ENCODE measurements at regions not wholly inside any gene's neighbourhood (a gene's known extent, or its start where the extent isn't known, plus 50 kb on each side); places are given as distances from the start of the nearest gene placed in this dataset.
"Not testable (repeated sequence)": the region's sequence is repeated elsewhere in the genome, so short reads cannot be mapped to it uniquely, and the experiment has no call there.

- no peak for DNase-seq (ENCODE audit: low read depth, low spot score)
- no peak overlapping the region for H3K4me3 ChIP-seq (ENCODE audit: low read depth, low read length)
- TF ChIP-seq CTCF (IDR thresholded peaks at IDR 0.05; ENCODE audit: low read depth, low read length), result no peak
- in situ Hi-C loops (cut with HindIII; ENCODE audit: low sequenced_read_pairs), result no loop called here
Observed at GRCh38 chrX:139388254-139388653, 142.3 kb upstream of the F9 start.

- no peak for DNase-seq (ENCODE audit: low read depth, low spot score)
- no peak for TF ChIP-seq CTCF (IDR thresholded peaks at IDR 0.05; ENCODE audit: low read depth, low read length)
- in situ Hi-C loops (cut with HindIII; ENCODE audit: low sequenced_read_pairs), result no loop called here
Observed at GRCh38 chrX:139382529-139382928, 148.0 kb upstream of the F9 start.

GRCh38 chrX:139376547-139376946 lies 154.0 kb upstream of the F9 start:
- H3K4me3 ChIP-seq (ENCODE audit: low read depth, low read length); DNase-seq (ENCODE audit: low read depth, low spot score); in situ Hi-C loops (cut with HindIII; ENCODE audit: low sequenced_read_pairs): not testable (repeated sequence)

More at GRCh38 chrX:139382529-139382928, 148.0 kb upstream of the F9 start:
- no peak overlapping the region for H3K4me3 ChIP-seq (ENCODE audit: low read depth, low read length)

GRCh38 chrX:139360356-139360755 lies 170.2 kb upstream of the F9 start:
- in situ Hi-C loops (cut with HindIII; ENCODE audit: low sequenced_read_pairs), result no loop called here
- DNase-seq (ENCODE audit: low read depth, low spot score), result no peak
- no peak overlapping the region for H3K4me3 ChIP-seq (ENCODE audit: low read depth, low read length)
- no peak for TF ChIP-seq CTCF (IDR thresholded peaks at IDR 0.05; ENCODE audit: low read depth, low read length)

GRCh38 chrX:139342594-139342991 lies 187.9 kb upstream of the F9 start:
- H3K4me3 ChIP-seq (ENCODE audit: low read depth, low read length); in situ Hi-C loops (cut with HindIII; ENCODE audit: low sequenced_read_pairs); DNase-seq (ENCODE audit: low read depth, low spot score): not testable (repeated sequence)

GRCh38 chrX:139341855-139342593 lies 188.5 kb upstream of the F9 start:
- in situ Hi-C loops (cut with HindIII; ENCODE audit: low sequenced_read_pairs); DNase-seq (ENCODE audit: low read depth, low spot score); H3K4me3 ChIP-seq (ENCODE audit: low read depth, low read length): not testable (repeated sequence)

GRCh38 chrX:139332441-139332840 lies 198.1 kb upstream of the F9 start:
- no peak for DNase-seq (ENCODE audit: low read depth, low spot score)
- TF ChIP-seq CTCF (IDR thresholded peaks at IDR 0.05; ENCODE audit: low read depth, low read length), result no peak
- in situ Hi-C loops (cut with HindIII; ENCODE audit: low sequenced_read_pairs), result no loop called here
- H3K4me3 ChIP-seq (ENCODE audit: low read depth, low read length), result no peak overlapping the region

GRCh38 chrX:139327355-139327754 lies 203.2 kb upstream of the F9 start:
- no peak for TF ChIP-seq CTCF (IDR thresholded peaks at IDR 0.05; ENCODE audit: low read depth, low read length)
- in situ Hi-C loops (cut with HindIII; ENCODE audit: low sequenced_read_pairs), result no loop called here
- DNase-seq (ENCODE audit: low read depth, low spot score), result no peak
- no peak overlapping the region for H3K4me3 ChIP-seq (ENCODE audit: low read depth, low read length)

All from astrocyte of the spinal cord (primary cell).